ENCODE measurements at regions not wholly inside any gene's neighbourhood (a gene's known extent, or its start where the extent isn't known, plus 50 kb on each side); places are given as distances from the start of the nearest gene placed in this dataset.

DNA sequence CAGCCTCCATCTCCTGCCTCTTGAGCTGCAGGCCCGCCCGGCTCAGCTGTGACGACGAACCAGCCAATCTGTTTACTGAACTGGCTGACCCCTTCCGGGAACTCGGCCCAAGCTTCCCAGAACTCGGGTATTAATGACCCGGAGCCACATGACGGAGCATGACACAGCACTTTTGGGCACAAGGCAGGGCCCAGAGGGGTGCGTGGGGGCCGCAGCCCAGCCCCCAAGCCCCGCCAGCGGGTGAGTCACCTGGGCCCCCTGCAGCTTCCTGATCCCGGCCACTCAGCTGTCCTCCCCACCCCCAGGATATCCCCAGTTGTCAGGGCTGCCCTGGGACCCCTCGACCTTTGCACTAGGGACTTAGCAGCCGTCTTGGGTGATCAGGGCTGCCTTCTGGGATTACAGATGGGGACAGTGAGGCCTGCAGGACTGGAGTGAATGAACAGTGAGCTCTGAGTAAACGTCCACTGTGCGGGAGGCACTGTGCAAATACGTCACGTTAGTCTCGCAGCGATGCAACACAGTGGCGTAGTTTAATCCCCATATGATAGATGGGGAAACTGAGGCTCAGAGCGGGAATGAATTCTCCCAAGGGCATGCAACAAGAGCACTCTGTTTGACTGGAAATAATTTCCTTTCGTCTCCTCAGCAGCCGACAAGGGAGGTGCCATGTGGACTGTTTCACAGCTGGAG lies 102.1 kb downstream of the CEBPB start (continued):
- TF ChIP-seq, protein P1, sequence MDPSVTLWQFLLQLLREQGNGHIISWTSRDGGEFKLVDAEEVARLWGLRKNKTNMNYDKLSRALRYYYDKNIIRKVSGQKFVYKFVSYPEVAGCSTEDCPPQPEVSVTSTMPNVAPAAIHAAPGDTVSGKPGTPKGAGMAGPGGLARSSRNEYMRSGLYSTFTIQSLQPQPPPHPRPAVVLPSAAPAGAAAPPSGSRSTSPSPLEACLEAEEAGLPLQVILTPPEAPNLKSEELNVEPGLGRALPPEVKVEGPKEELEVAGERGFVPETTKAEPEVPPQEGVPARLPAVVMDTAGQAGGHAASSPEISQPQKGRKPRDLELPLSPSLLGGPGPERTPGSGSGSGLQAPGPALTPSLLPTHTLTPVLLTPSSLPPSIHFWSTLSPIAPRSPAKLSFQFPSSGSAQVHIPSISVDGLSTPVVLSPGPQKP (CRISPR knock-in tag; IDR thresholded peaks at IDR 0.05) = no peak
- no peak for TF ChIP-seq SMARCA5 (IDR thresholded peaks at IDR 0.05)
- TF ChIP-seq CREBBP (IDR thresholded peaks at IDR 0.05; ENCODE audit: low read depth, low read length) = no peak
- TF ChIP-seq SIN3B (IDR thresholded peaks at IDR 0.05; ENCODE audit: low read depth) = 0 out of 2 replicates have a peak, but pooled peaks have one; percentile 50
- peak; percentile 91; the same call in 1 of the 2 replicates for TF ChIP-seq LCOR (CRISPR knock-in tag; IDR thresholded peaks at IDR 0.05)
- TF ChIP-seq, protein P2, sequence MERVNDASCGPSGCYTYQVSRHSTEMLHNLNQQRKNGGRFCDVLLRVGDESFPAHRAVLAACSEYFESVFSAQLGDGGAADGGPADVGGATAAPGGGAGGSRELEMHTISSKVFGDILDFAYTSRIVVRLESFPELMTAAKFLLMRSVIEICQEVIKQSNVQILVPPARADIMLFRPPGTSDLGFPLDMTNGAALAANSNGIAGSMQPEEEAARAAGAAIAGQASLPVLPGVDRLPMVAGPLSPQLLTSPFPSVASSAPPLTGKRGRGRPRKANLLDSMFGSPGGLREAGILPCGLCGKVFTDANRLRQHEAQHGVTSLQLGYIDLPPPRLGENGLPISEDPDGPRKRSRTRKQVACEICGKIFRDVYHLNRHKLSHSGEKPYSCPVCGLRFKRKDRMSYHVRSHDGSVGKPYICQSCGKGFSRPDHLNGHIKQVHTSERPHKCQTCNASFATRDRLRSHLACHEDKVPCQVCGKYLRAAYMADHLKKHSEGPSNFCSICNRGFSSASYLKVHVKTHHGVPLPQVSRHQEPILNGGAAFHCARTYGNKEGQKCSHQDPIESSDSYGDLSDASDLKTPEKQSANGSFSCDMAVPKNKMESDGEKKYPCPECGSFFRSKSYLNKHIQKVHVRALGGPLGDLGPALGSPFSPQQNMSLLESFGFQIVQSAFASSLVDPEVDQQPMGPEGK (CRISPR knock-in tag; IDR thresholded peaks at IDR 0.05; ENCODE audit: borderline replicate concordance) = peak; percentile 46; the same call in 1 of the 2 replicates
- TF ChIP-seq, protein P3, sequence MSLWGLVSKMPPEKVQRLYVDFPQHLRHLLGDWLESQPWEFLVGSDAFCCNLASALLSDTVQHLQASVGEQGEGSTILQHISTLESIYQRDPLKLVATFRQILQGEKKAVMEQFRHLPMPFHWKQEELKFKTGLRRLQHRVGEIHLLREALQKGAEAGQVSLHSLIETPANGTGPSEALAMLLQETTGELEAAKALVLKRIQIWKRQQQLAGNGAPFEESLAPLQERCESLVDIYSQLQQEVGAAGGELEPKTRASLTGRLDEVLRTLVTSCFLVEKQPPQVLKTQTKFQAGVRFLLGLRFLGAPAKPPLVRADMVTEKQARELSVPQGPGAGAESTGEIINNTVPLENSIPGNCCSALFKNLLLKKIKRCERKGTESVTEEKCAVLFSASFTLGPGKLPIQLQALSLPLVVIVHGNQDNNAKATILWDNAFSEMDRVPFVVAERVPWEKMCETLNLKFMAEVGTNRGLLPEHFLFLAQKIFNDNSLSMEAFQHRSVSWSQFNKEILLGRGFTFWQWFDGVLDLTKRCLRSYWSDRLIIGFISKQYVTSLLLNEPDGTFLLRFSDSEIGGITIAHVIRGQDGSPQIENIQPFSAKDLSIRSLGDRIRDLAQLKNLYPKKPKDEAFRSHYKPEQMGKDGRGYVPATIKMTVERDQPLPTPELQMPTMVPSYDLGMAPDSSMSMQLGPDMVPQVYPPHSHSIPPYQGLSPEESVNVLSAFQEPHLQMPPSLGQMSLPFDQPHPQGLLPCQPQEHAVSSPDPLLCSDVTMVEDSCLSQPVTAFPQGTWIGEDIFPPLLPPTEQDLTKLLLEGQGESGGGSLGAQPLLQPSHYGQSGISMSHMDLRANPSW (CRISPR knock-in tag; IDR thresholded peaks at IDR 0.05) = no peak
- TF ChIP-seq ZFP36 (IDR thresholded peaks at IDR 0.05; ENCODE audit: low read depth, low read length, partially characterized antibody) = no peak
- no peak for TF ChIP-seq ZNF699 (CRISPR knock-in tag; IDR thresholded peaks at IDR 0.05; ENCODE audit: insufficient replicate concordance)
- TF ChIP-seq, protein P4, sequence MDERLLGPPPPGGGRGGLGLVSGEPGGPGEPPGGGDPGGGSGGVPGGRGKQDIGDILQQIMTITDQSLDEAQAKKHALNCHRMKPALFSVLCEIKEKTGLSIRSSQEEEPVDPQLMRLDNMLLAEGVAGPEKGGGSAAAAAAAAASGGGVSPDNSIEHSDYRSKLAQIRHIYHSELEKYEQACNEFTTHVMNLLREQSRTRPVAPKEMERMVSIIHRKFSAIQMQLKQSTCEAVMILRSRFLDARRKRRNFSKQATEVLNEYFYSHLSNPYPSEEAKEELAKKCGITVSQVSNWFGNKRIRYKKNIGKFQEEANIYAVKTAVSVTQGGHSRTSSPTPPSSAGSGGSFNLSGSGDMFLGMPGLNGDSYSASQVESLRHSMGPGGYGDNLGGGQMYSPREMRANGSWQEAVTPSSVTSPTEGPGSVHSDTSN (CRISPR knock-in tag; IDR thresholded peaks at IDR 0.05; ENCODE audit: low read depth) = no peak
- TF ChIP-seq, protein P4 (tag; conservative IDR thresholded peaks at IDR 0.05; ENCODE audit: low read depth) = no peak; the same call in 1 of the 2 replicates
- TF ChIP-seq ELF2 (CRISPR knock-in tag; IDR thresholded peaks at IDR 0.05) = peak; percentile 46; the same call in 1 of the 2 replicates
- TF ChIP-seq, protein P5, sequence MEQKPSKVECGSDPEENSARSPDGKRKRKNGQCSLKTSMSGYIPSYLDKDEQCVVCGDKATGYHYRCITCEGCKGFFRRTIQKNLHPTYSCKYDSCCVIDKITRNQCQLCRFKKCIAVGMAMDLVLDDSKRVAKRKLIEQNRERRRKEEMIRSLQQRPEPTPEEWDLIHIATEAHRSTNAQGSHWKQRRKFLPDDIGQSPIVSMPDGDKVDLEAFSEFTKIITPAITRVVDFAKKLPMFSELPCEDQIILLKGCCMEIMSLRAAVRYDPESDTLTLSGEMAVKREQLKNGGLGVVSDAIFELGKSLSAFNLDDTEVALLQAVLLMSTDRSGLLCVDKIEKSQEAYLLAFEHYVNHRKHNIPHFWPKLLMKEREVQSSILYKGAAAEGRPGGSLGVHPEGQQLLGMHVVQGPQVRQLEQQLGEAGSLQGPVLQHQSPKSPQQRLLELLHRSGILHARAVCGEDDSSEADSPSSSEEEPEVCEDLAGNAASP (IDR thresholded peaks at IDR 0.05) = no peak
- TF ChIP-seq, protein P6, sequence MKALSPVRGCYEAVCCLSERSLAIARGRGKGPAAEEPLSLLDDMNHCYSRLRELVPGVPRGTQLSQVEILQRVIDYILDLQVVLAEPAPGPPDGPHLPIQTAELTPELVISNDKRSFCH (CRISPR knock-in tag; IDR thresholded peaks at IDR 0.05) = peak; percentile 52; the same call in 1 of the 2 replicates
- TF ChIP-seq, protein P6 (tag; IDR thresholded peaks at IDR 0.05) = peak; percentile 91; the same call in 1 of the 2 replicates
- TF ChIP-seq SMAD4 (CRISPR knock-in tag; conservative IDR thresholded peaks at IDR 0.05) = peak; percentile 95
- TF ChIP-seq BRD9 (IDR thresholded peaks at IDR 0.05; ENCODE audit: low read depth, partially characterized antibody) = peak; percentile 76

Measured in K562 (cell line).